GM18907 (cell line): ENCODE measurements at regions not wholly inside any gene's neighbourhood (a gene's known extent, or its start where the extent isn't known, plus 50 kb on each side); places are given as distances from the start of the nearest gene placed in this dataset.
A peak's percentile ranks its signal among the peaks of the same experiment; 100 is the strongest.

Experiments
- ATAC-seq: cut with Tn5 transposase; IDR thresholded peaks from one replicate; pipeline ENCODE4 v1.9.1; 2021; ENCODE audit warnings: mild to moderate bottlenecking, moderate library complexity; ENCODE audit not compliant: unreplicated experiment

- ATAC-seq, result no peak
Observed at GRCh38 chr2:215609089-215610032, 173.5 kb upstream of the FN1 start.

GRCh38 chr2:215607766-215608165 lies 171.9 kb upstream of the FN1 start:
- ATAC-seq, result no peak

- no peak for ATAC-seq
Observed at GRCh38 chr2:215606219-215606618, 170.4 kb upstream of the FN1 start.

- ATAC-seq, result no peak
Observed at GRCh38 chr2:215605214-215605613, 169.3 kb upstream of the FN1 start.

GRCh38 chr2:215604606-215605005 lies 168.7 kb upstream of the FN1 start:
- ATAC-seq, result no peak

GRCh38 chr2:215603440-215603839 lies 167.6 kb upstream of the FN1 start:
- ATAC-seq, result no peak

GRCh38 chr2:215602997-215603396 lies 167.1 kb upstream of the FN1 start:
- no peak for ATAC-seq

- ATAC-seq, result no peak
Observed at GRCh38 chr2:215601990-215602721, 166.3 kb upstream of the FN1 start.

- no peak for ATAC-seq
Observed at GRCh38 chr2:215601526-215601925, 165.7 kb upstream of the FN1 start.

GRCh38 chr2:215598376-215598975 lies 162.6 kb upstream of the FN1 start:
- ATAC-seq, result no peak

- no peak for ATAC-seq
Observed at GRCh38 chr2:215597577-215597976, 161.7 kb upstream of the FN1 start.

- ATAC-seq, result no peak
Observed at GRCh38 chr2:215594766-215595165, 158.9 kb upstream of the FN1 start.

- ATAC-seq, result no peak
Observed at GRCh38 chr2:215590010-215590745, 154.3 kb upstream of the FN1 start.

GRCh38 chr2:215583881-215584280 lies 148.0 kb upstream of the FN1 start:
- no peak for ATAC-seq

GRCh38 chr2:215579809-215580208 lies 143.9 kb upstream of the FN1 start:
- no peak for ATAC-seq

GRCh38 chr2:215577356-215577755 lies 141.5 kb upstream of the FN1 start:
- ATAC-seq, result no peak

- ATAC-seq, result no peak
Observed at GRCh38 chr2:215576572-215576971, 140.7 kb upstream of the FN1 start.

- ATAC-seq, result no peak
Observed at GRCh38 chr2:215573496-215573895, 137.6 kb upstream of the FN1 start.

- ATAC-seq, result no peak
Observed at GRCh38 chr2:215572341-215572848, 136.5 kb upstream of the FN1 start.

GRCh38 chr2:215571689-215572088 lies 135.8 kb upstream of the FN1 start:
- no peak for ATAC-seq

- ATAC-seq, result peak; percentile 91
Observed at GRCh38 chr2:215567504-215567903, 131.6 kb upstream of the FN1 start.
